B cell (primary cell): ENCODE measurements at regions not wholly inside any gene's neighbourhood (a gene's known extent, or its start where the extent isn't known, plus 50 kb on each side); places are given as distances from the start of the nearest gene placed in this dataset.

Experiments
- EZH2 ChIP-seq: IDR thresholded peaks from 2 replicates; pipeline ENCODE4 v1.6.1; 2012; ENCODE audit warnings: borderline replicate concordance, low read depth, mild to moderate bottlenecking, moderate library complexity, low read length; ENCODE audit not compliant: insufficient read depth, poor library complexity, severe bottlenecking
- TF ChIP-seq, protein P1 (sequence below): fragments of 200-600 bp; IDR thresholded peaks from one replicate; pipeline ENCODE4 v1.8.0; 2022; ENCODE audit warnings: antibody characterized with exemption, mild to moderate bottlenecking

DNA sequence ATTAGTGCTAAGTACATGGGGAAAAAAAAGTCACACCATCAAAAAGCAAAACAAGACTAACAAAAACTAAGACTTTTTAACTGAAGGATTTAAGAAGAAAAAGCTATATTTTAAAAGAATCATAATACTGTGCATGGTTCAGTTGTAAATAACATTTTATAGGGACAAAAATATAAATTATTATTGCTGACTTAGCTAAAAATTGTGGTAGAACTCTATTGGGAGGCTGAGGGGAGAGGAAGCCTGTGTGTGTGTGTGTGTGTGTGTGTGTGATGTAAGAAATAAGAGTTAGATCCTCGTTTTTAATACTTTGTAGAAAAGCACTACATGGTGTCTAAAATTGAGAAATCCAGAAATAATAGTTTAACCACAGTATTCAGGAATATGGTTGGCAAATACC, 1950.9 kb upstream of the TENM3 start:
- TF ChIP-seq, protein P1, sequence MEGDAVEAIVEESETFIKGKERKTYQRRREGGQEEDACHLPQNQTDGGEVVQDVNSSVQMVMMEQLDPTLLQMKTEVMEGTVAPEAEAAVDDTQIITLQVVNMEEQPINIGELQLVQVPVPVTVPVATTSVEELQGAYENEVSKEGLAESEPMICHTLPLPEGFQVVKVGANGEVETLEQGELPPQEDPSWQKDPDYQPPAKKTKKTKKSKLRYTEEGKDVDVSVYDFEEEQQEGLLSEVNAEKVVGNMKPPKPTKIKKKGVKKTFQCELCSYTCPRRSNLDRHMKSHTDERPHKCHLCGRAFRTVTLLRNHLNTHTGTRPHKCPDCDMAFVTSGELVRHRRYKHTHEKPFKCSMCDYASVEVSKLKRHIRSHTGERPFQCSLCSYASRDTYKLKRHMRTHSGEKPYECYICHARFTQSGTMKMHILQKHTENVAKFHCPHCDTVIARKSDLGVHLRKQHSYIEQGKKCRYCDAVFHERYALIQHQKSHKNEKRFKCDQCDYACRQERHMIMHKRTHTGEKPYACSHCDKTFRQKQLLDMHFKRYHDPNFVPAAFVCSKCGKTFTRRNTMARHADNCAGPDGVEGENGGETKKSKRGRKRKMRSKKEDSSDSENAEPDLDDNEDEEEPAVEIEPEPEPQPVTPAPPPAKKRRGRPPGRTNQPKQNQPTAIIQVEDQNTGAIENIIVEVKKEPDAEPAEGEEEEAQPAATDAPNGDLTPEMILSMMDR: no peak
- no peak for TF ChIP-seq EZH2
